ENCODE measurements at regions not wholly inside any gene's neighbourhood (a gene's known extent, or its start where the extent isn't known, plus 50 kb on each side); places are given as distances from the start of the nearest gene placed in this dataset.

DNA sequence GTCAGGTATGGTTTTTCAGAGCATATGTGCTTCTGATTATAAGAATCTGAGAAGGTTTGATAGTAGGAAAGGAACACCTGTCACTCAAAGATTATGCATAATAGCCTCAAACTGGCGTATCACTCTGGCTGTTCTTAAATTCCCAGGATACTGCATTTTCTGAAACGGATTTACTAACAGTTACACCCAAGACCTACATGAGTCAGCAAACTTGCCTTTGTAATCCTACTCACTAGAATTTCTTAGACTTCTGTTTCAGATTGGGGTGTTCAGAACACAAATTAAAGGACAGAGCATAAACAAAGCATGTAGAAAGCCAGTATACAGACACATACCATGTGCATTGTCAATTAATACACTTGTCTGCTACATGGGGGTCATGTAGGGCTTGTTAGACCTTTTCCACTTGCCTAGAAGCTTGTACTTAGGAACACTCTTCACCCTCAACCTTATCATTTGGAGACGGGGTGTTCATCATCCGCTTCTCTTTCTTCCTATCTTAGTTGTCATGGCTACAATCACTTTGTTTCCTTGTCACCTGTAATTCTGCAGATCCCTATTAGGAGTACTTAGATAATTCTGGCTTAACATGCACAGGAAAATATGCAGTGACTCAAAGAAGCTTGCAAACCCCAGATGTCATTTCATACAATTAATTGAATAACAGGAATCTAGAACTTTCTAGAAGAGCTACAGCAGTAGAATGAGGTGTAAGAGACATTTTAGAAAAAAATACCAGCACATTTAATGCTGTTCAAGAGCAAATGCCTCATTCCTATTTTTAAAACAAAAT, 593.0 kb upstream of the TENM3 start:
- intact Hi-C loops (cut with DNase I), result no loop called here
- TF ChIP-seq, protein P1, sequence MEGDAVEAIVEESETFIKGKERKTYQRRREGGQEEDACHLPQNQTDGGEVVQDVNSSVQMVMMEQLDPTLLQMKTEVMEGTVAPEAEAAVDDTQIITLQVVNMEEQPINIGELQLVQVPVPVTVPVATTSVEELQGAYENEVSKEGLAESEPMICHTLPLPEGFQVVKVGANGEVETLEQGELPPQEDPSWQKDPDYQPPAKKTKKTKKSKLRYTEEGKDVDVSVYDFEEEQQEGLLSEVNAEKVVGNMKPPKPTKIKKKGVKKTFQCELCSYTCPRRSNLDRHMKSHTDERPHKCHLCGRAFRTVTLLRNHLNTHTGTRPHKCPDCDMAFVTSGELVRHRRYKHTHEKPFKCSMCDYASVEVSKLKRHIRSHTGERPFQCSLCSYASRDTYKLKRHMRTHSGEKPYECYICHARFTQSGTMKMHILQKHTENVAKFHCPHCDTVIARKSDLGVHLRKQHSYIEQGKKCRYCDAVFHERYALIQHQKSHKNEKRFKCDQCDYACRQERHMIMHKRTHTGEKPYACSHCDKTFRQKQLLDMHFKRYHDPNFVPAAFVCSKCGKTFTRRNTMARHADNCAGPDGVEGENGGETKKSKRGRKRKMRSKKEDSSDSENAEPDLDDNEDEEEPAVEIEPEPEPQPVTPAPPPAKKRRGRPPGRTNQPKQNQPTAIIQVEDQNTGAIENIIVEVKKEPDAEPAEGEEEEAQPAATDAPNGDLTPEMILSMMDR (IDR thresholded peaks at IDR 0.05), result no peak
- no peaks in the 10 kb centered on the region for H3K27me3 ChIP-seq
- H3K9me3 ChIP-seq, result peaks cover 0 to 5% of the 10 kb centered on the region in 2 donors
- H3K4me1 ChIP-seq, result no peaks in the 10 kb centered on the region
- ATAC-seq (no peak), DNase-seq (no peak)
- no peaks in the 10 kb centered on the region for H3K36me3 ChIP-seq
- H3K27ac ChIP-seq, result no peak overlapping the region
- no peak overlapping the region for H3K4me3 ChIP-seq

- no peak overlapping the region for H3K27ac ChIP-seq
- intact Hi-C loops (cut with DNase I), result no loop called here
- peaks cover 0 to 5% of the 10 kb centered on the region in 2 donors for H3K9me3 ChIP-seq
- DNase-seq (no peak), ATAC-seq (no peak)
- no peaks in the 10 kb centered on the region for H3K4me1 ChIP-seq
- no peak overlapping the region for H3K4me3 ChIP-seq
- H3K36me3 ChIP-seq, result no peaks in the 10 kb centered on the region
- H3K27me3 ChIP-seq, result no peaks in the 10 kb centered on the region
- TF ChIP-seq, protein P1 (IDR thresholded peaks at IDR 0.05), result no peak
These were observed 586.5 kb upstream of the TENM3 start for GRCh38 chr4:181656748-181657147.

DNA sequence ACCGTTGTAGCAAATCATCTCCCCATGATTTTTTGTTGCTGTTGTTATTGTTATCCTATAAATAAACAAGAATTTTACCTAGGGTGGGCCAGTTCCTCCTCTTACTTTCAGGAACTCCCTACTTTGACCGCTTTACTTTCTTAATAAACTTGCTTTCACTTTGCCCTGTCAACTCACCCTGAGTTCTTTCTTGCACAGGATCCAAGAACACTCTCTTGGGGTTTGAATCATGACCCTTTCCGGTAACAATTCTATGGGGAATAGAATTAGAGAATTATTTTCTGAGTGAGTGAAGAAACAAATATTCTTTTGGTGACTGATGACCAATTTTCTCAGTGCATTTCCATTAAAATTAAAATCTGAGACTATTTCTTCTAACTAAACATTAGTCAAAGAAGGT, 584.0 kb upstream of the TENM3 start:
- TF ChIP-seq, protein P1 (IDR thresholded peaks at IDR 0.05), result no peak
- Histone ChIP-seq H3K36me3 (no peaks in the 10 kb centered on the region), H3K4me3 (no peak overlapping the region), H3K27ac (no peak overlapping the region), H3K9me3 (peaks cover 0 to 5% of the 10 kb centered on the region in 2 donors), H3K4me1 (no peaks in the 10 kb centered on the region), H3K27me3 (no peaks in the 10 kb centered on the region)
- no peak for ATAC-seq
- DNase-seq, result no peak
- intact Hi-C loops (cut with DNase I), result no loop called here

GRCh38 chr4:181659876-181660275, 583.3 kb upstream of the TENM3 start:
- intact Hi-C loops (cut with DNase I), result no loop called here
- H3K36me3 ChIP-seq, result no peaks in the 10 kb centered on the region
- H3K27me3 ChIP-seq, result no peaks in the 10 kb centered on the region
- no peak overlapping the region for H3K4me3 ChIP-seq
- no peaks in the 10 kb centered on the region for H3K4me1 ChIP-seq
- TF ChIP-seq, protein P1 (IDR thresholded peaks at IDR 0.05), result no peak
- ATAC-seq (no peak), DNase-seq (no peak)
- no peak overlapping the region for H3K27ac ChIP-seq
- H3K9me3 ChIP-seq, result peaks cover 0 to 3% of the 10 kb centered on the region in 2 donors

- Histone ChIP-seq H3K9me3 (no peaks in the 10 kb centered on the region), H3K4me3 (no peak overlapping the region), H3K27ac (no peak overlapping the region), H3K36me3 (no peaks in the 10 kb centered on the region), H3K4me1 (no peaks in the 10 kb centered on the region), H3K27me3 (no peaks in the 10 kb centered on the region)
- no peak for DNase-seq
- TF ChIP-seq, protein P1 (IDR thresholded peaks at IDR 0.05), result no peak
- intact Hi-C loops (cut with DNase I), result no loop called here
- no peak for ATAC-seq
These were observed 582.1 kb upstream of the TENM3 start for GRCh38 chr4:181661090-181661489.
